BLaER1 treated with 17β-estradiol and CSF1 and Interleukin-3, amounts not matched to agents 10 nM and 100 nM (cell line): ENCODE measurements at regions not wholly inside any gene's neighbourhood (a gene's known extent, or its start where the extent isn't known, plus 50 kb on each side); places are given as distances from the start of the nearest gene placed in this dataset.
A peak's percentile ranks its signal among the peaks of the same experiment; 100 is the strongest.

Experiments used
- H3K27ac ChIP-seq, 11 experiments: shearing (Covaris generic); formaldehyde crosslinking; 2 replicates each; pipeline ENCODE4 v1.8.1; 2022
- H3K27me3 ChIP-seq, 11 experiments: shearing (Covaris generic); formaldehyde crosslinking; 2 replicates each; pipeline ENCODE4 v1.8.1; 2022
- H3K36me3 ChIP-seq, 11 experiments: shearing (Covaris generic); formaldehyde crosslinking; 2 replicates each; pipeline ENCODE4 v1.8.1; 2022
- H3K4me1 ChIP-seq, 10 experiments: shearing (Covaris generic); formaldehyde crosslinking; 2 replicates each; pipeline ENCODE4 v1.8.1; 2022
- H3K4me2 ChIP-seq, 11 experiments: shearing (Covaris generic); formaldehyde crosslinking; 2 replicates each; pipeline ENCODE4 v1.8.1; 2022
- H3K4me3 ChIP-seq, 10 experiments: shearing (Covaris generic); formaldehyde crosslinking; 2 replicates each; pipeline ENCODE4 v1.8.1; 2022
- H3K9ac ChIP-seq, 11 experiments: shearing (Covaris generic); formaldehyde crosslinking; 2 replicates each; pipeline ENCODE4 v1.8.1; 2022
- H3K9me3 ChIP-seq, 11 experiments: shearing (Covaris generic); formaldehyde crosslinking; replicated peaks in 1 of 11; 2 replicates each; pipeline ENCODE4 v1.8.1; 2022
- H4K20me1 ChIP-seq, 11 experiments: shearing (Covaris generic); formaldehyde crosslinking; 2 replicates each; pipeline ENCODE4 v1.8.1; 2022
- Cebpa-rat ChIP-seq, 11 experiments: shearing (Covaris generic); IDR thresholded peaks; 2 replicates each; pipeline ENCODE4 v1.8.1; 2022

DNA sequence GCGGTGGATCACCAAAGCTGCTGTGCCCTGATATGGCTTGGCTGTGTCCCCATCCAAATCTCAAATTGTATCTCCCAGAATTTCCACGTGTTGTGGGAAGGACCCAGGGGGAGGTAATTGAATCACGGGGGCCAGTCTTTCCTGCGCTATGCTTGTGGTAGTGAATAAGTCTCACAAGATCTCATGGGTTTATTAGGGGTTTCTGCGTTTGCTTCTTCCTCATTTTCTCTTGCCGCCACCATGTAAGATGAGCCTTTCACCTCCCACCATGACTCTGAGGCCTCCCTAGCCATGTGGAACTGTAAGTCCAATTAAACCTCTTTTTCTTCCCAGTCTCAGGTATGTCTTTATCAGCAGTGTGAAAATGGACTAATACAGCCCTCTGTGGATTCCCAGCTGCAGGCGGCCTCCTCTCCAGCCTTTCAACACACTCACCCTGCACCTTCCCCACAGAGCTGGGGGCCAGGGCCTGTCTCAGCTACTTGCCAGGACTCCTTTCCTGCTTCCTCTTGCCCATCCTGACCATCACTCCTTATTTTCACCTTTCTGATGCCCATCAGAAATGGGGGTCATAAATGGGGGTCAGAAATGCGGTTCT, 57.2 kb upstream of the TOMM7 start:
- no peak for TF ChIP-seq Cebpa-rat (IDR thresholded peaks at IDR 0.05)
- H3K4me3 ChIP-seq = no peak overlapping the region
- H3K4me2 ChIP-seq = peak overlapping the region in 5 of 11 experiments; percentile 6 to 46 (median 35); a peak in 7 of 22 replicates
- H3K4me1 ChIP-seq = peaks cover 3 to 18% (median 7%) of the 10 kb centered on the region in 10 experiments
- no peaks in the 10 kb centered on the region for H3K36me3 ChIP-seq
- no peaks in the 10 kb centered on the region for H4K20me1 ChIP-seq
- no peak overlapping the region for H3K9ac ChIP-seq
- H3K27me3 ChIP-seq = no peaks in the 10 kb centered on the region
- no peak overlapping the region; a peak in 1 of 22 replicates for H3K27ac ChIP-seq
- peaks cover 0 to 30% (median 13%) of the 10 kb centered on the region in 11 experiments; a peak in 16 of 22 replicates for H3K9me3 ChIP-seq

DNA sequence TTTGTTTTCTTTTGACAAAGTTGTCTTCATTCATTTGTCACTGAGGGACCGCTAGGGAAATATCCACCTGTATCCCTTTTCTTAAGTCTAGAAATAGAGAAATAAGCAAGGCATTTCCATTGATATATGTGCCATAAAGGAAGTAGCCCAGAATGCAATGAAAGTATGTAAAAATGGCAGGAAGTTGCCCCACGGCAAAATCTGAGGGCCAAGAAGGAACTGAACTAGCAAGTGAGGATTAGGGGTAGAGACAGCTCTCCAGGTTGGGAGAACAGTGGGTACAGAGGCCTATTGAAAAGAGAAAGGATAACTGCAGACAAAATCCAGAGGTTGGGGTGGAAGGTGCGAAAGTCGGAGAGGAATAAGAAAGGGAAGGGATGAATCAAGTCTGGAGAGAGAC, 56.6 kb upstream of the TOMM7 start:
- Histone ChIP-seq H3K9ac (no peak overlapping the region), H3K27ac (no peak overlapping the region; a peak in 1 of 22 replicates)

DNA sequence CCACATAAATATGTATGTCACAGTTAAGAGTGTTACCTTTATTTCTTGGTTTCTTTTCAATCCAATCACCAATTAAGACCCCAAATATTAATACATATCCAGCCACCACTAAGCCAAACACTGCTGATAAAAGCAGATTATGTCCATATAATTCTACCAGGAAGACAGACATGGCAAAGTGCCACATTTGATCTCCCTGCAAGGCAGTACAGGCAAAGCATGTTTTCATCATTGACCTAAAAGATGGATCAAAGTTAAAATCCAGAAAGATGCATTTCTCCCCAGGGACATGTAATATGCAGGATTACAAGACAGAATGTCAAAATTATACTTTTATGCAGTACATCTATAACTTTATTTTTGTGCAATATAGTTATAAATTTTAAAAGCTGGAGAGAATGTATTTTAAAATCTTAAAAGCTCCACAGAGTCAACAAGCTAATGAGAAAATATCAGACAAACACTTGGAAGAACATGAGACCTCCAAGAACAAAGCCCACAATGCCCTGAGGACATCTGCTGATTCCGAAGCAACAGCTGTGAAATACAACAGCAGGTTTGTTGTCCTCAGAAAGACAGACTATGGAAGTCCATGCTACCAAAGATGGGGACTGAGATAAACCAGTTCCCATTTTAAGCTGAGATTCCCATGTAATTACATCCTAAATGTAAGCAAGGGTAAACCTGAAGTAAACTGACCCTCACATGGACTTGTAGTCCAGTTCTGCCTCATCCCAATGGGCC, 54.5 kb upstream of the TOMM7 start:
- no peak for TF ChIP-seq Cebpa-rat (IDR thresholded peaks at IDR 0.05)
- H4K20me1 ChIP-seq = no peaks in the 10 kb centered on the region
- no peaks in the 10 kb centered on the region for H3K27me3 ChIP-seq
- no peak overlapping the region for H3K9ac ChIP-seq
- peaks cover 0 to 20% (median 13%) of the 10 kb centered on the region in 11 experiments; a peak in 16 of 22 replicates for H3K9me3 ChIP-seq
- no peak overlapping the region for H3K27ac ChIP-seq
- no peaks in the 10 kb centered on the region for H3K36me3 ChIP-seq
- peaks cover 0 to 21% (median 0%) of the 10 kb centered on the region in 10 experiments; a peak in 7 of 20 replicates for H3K4me1 ChIP-seq
- no peak overlapping the region for H3K4me2 ChIP-seq
- H3K4me3 ChIP-seq = no peak overlapping the region

More for the DNA sequence above, 56.6 kb upstream of the TOMM7 start:
- no peaks in the 10 kb centered on the region for H3K36me3 ChIP-seq
- peaks cover 0 to 30% (median 13%) of the 10 kb centered on the region in 11 experiments; a peak in 16 of 22 replicates for H3K9me3 ChIP-seq
- peaks cover 0 to 14% (median 2%) of the 10 kb centered on the region in 10 experiments; a peak in 12 of 20 replicates for H3K4me1 ChIP-seq
- no peaks in the 10 kb centered on the region for H4K20me1 ChIP-seq
- no peak for TF ChIP-seq Cebpa-rat (IDR thresholded peaks at IDR 0.05)
- peak overlapping the region in 5 of 11 experiments; percentile 6 to 46 (median 35); a peak in 7 of 22 replicates for H3K4me2 ChIP-seq
- no peak overlapping the region for H3K4me3 ChIP-seq
- H3K27me3 ChIP-seq = no peaks in the 10 kb centered on the region

DNA sequence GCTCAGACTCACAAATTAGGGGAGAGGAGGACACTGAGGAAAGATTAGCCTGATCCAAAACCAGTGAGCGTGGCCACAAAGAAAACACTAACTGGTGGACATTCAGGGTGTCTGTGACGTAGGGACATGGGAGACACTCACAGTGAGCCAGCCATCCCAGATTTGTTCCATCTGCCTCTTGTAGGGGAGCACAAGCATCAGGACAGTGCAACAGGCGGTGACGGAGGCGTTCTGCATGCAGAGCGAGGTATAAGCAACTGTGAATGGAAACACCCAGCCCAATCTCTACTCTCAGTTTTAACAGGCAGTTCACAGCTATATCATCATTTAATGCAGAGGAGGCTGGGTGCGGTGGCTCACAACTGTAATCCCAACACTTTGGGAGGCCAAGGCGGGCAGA, 52.8 kb upstream of the TOMM7 start:
- no peak for TF ChIP-seq Cebpa-rat (IDR thresholded peaks at IDR 0.05)
- H3K4me1 ChIP-seq = peaks cover 0 to 19% (median 0%) of the 10 kb centered on the region in 10 experiments; a peak in 7 of 20 replicates
- no peak overlapping the region for H3K4me3 ChIP-seq
- no peaks in the 10 kb centered on the region for H4K20me1 ChIP-seq
- no peak overlapping the region for H3K4me2 ChIP-seq
- H3K27ac ChIP-seq = no peak overlapping the region
- no peak overlapping the region for H3K9ac ChIP-seq
- H3K9me3 ChIP-seq = peaks cover 0 to 15% (median 13%) of the 10 kb centered on the region in 11 experiments; a peak in 16 of 22 replicates
- H3K36me3 ChIP-seq = 0 out of 22 replicates have a peak, but pooled peaks cover 0 to under 1% (median 0%) of the 10 kb centered on the region in 11 experiments
- H3K27me3 ChIP-seq = no peaks in the 10 kb centered on the region

- Histone ChIP-seq H3K9ac (no peak overlapping the region), H3K27ac (no peak overlapping the region), H4K20me1 (no peaks in the 10 kb centered on the region), H3K4me2 (no peak overlapping the region), H3K27me3 (no peaks in the 10 kb centered on the region), H3K4me1 (peaks cover 0 to 19% (median 0%) of the 10 kb centered on the region in 10 experiments; a peak in 7 of 20 replicates), H3K36me3 (peaks cover 0 to 7% (median 0%) of the 10 kb centered on the region in 11 experiments; a peak in 2 of 22 replicates), H3K9me3 (peaks cover 0 to 9% (median 7%) of the 10 kb centered on the region in 11 experiments; a peak in 16 of 22 replicates), H3K4me3 (no peak overlapping the region)
- TF ChIP-seq Cebpa-rat (IDR thresholded peaks at IDR 0.05) = no peak
Measured at GRCh38 chr7:22874904-22875303, 52.3 kb upstream of the TOMM7 start.
